Upper lobe of right lung (tissue), 1 donor: ENCODE measurements at regions not wholly inside any gene's neighbourhood (a gene's known extent, or its start where the extent isn't known, plus 50 kb on each side); places are given as distances from the start of the nearest gene placed in this dataset.
"Not testable (repeated sequence)": the region's sequence is repeated elsewhere in the genome, so short reads cannot be mapped to it uniquely, and the experiment has no call there.

ENCODE experiments used
- ATAC-seq: fragments of 200-7000 bp; cut with Tn5 transposase; one replicate; pipeline ENCODE4 v1.9.1; 2020; ENCODE audit warnings: mild to moderate bottlenecking, moderate library complexity
- DNase-seq: peaks from one replicate; pipeline ENCODE4 v3.0.0-alpha.2; 2020
- H3K27ac ChIP-seq: fragments of 200-600 bp; one replicate; pipeline ENCODE4 v1.8.0; 2022
- H3K27me3 ChIP-seq: fragments of 200-600 bp; one replicate; pipeline ENCODE4 v1.8.0; 2022; ENCODE audit warnings: mild to moderate bottlenecking
- H3K36me3 ChIP-seq: fragments of 200-600 bp; one replicate; pipeline ENCODE4 v1.8.0; 2022
- H3K4me1 ChIP-seq: fragments of 200-600 bp; one replicate; pipeline ENCODE4 v1.8.0; 2022
- H3K4me3 ChIP-seq: fragments of 200-600 bp; one replicate; pipeline ENCODE4 v1.8.0; 2022; ENCODE audit warnings: mild to moderate bottlenecking
- H3K9me3 ChIP-seq: fragments of 200-600 bp; one replicate; pipeline ENCODE4 v1.8.0; 2022
- intact Hi-C: fragments of 100-400 bp; cut with DNase I; formaldehyde crosslinking; loops from one replicate; pipeline ENCODE4 v1.11.0; 2022
- TF ChIP-seq, protein P1 (sequence below): fragments of 200-600 bp; IDR thresholded peaks from one replicate; pipeline ENCODE4 v1.8.0; 2022; ENCODE audit warnings: antibody characterized with exemption
- donor health status: DM: no; HTN: yes; CAD: no; lungs with severe emphysema.

- Histone ChIP-seq H3K4me3 (no peak overlapping the region), H3K4me1 (no peaks in the 10 kb centered on the region), H3K27ac (no peak overlapping the region), H3K36me3 (no peaks in the 10 kb centered on the region), H3K9me3 (no peaks in the 10 kb centered on the region), H3K27me3 (no peaks in the 10 kb centered on the region)
- TF ChIP-seq, protein P1, sequence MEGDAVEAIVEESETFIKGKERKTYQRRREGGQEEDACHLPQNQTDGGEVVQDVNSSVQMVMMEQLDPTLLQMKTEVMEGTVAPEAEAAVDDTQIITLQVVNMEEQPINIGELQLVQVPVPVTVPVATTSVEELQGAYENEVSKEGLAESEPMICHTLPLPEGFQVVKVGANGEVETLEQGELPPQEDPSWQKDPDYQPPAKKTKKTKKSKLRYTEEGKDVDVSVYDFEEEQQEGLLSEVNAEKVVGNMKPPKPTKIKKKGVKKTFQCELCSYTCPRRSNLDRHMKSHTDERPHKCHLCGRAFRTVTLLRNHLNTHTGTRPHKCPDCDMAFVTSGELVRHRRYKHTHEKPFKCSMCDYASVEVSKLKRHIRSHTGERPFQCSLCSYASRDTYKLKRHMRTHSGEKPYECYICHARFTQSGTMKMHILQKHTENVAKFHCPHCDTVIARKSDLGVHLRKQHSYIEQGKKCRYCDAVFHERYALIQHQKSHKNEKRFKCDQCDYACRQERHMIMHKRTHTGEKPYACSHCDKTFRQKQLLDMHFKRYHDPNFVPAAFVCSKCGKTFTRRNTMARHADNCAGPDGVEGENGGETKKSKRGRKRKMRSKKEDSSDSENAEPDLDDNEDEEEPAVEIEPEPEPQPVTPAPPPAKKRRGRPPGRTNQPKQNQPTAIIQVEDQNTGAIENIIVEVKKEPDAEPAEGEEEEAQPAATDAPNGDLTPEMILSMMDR = no peak
- intact Hi-C loops = no loop called here
- ATAC-seq = no peak
- no peak for DNase-seq
These were observed 327.0 kb downstream of the IZUMO3 start for GRCh38 chr9:24218656-24219055.

DNA sequence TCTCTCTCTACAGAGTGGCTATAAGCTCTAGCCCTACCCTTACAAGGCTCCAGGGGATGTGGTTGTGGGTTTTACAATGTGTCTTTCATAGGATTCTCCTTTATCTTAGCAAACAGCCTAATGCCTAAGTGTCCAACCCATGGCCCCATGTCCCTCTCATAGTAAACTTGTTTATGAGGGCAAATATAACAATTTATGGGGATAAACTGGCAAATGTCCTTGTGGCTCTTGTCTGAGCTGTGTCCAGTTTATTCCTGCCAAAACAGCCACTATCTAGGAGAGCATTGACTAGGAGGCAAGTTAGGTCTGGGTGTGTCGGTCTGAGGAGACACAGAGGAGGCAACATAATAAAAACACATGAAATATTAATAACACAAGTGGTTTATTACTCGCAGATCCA, 335.1 kb downstream of the IZUMO3 start:
- Histone ChIP-seq H3K4me1 (no peaks in the 10 kb centered on the region), H3K27ac (no peak overlapping the region), H3K36me3 (no peaks in the 10 kb centered on the region), H3K27me3 (no peaks in the 10 kb centered on the region), H3K9me3 (no peaks in the 10 kb centered on the region), H3K4me3 (no peak overlapping the region)
- no peak for DNase-seq
- TF ChIP-seq, protein P1 = no peak
- no peak for ATAC-seq
- intact Hi-C loops = no loop called here

DNA sequence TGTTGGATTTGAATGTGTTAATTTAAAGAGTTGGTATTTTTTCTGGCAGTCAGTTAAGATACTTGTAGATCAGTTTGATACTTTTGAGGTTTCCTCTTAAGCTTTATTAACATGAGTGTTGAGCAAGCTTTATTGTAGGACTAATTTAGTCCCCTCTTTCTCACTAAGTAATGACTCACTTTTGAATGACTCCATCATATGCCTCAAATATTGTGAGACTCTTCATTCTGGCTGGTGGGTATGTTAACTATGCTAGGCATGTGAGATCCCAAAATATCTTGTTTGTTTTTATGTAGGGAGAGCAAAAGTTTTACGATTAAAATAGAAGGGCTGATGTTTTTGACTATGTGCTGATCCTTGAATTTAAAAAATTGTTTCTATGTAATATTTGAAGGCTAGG, 355.7 kb downstream of the IZUMO3 start:
- H3K36me3 ChIP-seq = no peaks in the 10 kb centered on the region
- H3K4me3 ChIP-seq = no peak overlapping the region
- H3K9me3 ChIP-seq = peaks cover 10% of the 10 kb centered on the region
- H3K27me3 ChIP-seq = no peaks in the 10 kb centered on the region
- no peak overlapping the region for H3K27ac ChIP-seq
- intact Hi-C loops = no loop called here
- no peak for ATAC-seq
- TF ChIP-seq, protein P1 = no peak
- H3K4me1 ChIP-seq = no peaks in the 10 kb centered on the region
- DNase-seq = no peak

DNA sequence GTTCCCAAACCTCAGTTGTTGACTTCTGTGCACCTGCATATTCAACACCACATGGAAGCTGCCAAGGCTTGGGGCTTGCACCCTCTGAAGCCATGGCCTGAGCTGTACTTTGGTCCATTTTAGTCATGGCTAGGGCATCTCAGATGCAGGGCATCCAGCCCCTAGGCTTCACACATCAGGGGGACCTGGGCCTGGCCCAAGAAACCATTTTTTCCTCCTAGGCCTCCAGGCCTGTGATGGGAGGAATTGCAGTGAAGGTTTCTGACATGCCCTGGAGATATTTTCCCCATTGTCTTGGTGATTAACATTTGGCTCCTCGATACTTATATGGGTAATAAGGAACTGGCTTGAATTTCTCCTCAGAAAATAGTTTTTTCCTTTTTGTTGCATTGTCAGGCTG, 354.5 kb upstream of the ELAVL2 start:
- ATAC-seq, DNase-seq, H3K4me3 ChIP-seq, H3K27ac ChIP-seq, H3K4me1 ChIP-seq, H3K9me3 ChIP-seq, H3K27me3 ChIP-seq, intact Hi-C loops, H3K36me3 ChIP-seq: not testable (repeated sequence)

DNA sequence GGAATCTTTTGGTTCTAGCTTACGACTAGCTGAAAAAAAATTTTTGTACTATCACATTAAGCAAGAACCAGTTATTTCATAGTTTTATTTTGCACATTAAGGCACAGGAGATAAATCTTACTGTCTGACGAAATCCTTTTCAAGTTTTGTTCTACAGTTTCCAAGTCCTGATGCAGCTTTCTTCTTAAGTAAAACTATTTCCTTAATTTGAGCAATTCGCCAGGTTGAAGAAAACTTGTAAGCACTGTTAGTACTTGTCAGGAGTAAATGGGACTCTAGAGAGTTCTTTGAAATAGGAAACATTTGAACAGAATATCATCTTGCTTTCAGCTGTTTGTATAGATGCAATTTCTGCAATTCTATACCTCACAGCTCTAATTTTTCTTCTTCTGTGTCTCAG, 318.8 kb upstream of the ELAVL2 start:
- no peak overlapping the region for H3K27ac ChIP-seq
- no peaks in the 10 kb centered on the region for H3K27me3 ChIP-seq
- TF ChIP-seq, protein P1 = no peak
- H3K4me1 ChIP-seq = no peaks in the 10 kb centered on the region
- H3K36me3 ChIP-seq = no peaks in the 10 kb centered on the region
- no peaks in the 10 kb centered on the region for H3K9me3 ChIP-seq
- intact Hi-C loops = no loop called here
- ATAC-seq = no peak
- H3K4me3 ChIP-seq = no peak overlapping the region
- no peak for DNase-seq

DNA sequence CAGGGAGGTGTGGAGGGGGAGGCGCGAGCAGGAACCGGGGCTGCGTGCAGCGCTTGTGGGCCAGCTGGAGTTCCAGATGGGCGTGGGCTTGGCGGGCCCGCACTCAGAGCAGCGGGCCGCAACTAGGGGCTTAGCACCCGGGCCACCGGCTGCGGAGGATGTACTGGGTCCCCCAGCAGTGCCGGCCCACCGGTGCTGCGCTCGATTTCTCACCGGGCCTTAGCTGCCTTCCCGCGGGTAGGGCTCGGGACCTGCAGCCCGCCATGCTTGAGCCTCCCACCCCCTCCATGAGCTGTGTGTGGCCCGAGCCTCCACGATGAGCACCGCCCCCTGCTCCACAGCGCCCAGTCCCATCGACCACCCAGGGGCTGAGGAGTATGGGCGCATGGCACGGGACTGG, 309.0 kb upstream of the ELAVL2 start:
- H3K4me1 ChIP-seq, H3K36me3 ChIP-seq, intact Hi-C loops, H3K27me3 ChIP-seq, H3K27ac ChIP-seq, DNase-seq, H3K9me3 ChIP-seq, H3K4me3 ChIP-seq, ATAC-seq: not testable (repeated sequence)

GRCh38 chr9:24132244-24132643, 306.2 kb upstream of the ELAVL2 start:
- no peaks in the 10 kb centered on the region for H3K27me3 ChIP-seq
- TF ChIP-seq, protein P1 = no peak
- no peaks in the 10 kb centered on the region for H3K4me1 ChIP-seq
- DNase-seq = no peak
- no peak overlapping the region for H3K27ac ChIP-seq
- intact Hi-C loops = no loop called here
- no peak overlapping the region for H3K4me3 ChIP-seq
- no peaks in the 10 kb centered on the region for H3K36me3 ChIP-seq
- H3K9me3 ChIP-seq = no peaks in the 10 kb centered on the region
- no peak for ATAC-seq
